Endothelial cell of hepatic sinusoid (primary cell): ENCODE measurements at regions not wholly inside any gene's neighbourhood (a gene's known extent, or its start where the extent isn't known, plus 50 kb on each side); places are given as distances from the start of the nearest gene placed in this dataset.

ENCODE experiments used
- in situ Hi-C: cut with HindIII; loops from 2 replicates; pipeline ENCODE4 v1.10.0; 2017; ENCODE audit warnings: low sequenced_read_pairs

GRCh38 chr12:31785318-31785717 lies 56.5 kb upstream of the AMN1 start:
- in situ Hi-C loops: loop anchor here (5.0 kb wide), 2 partner anchors 67 to 112 kb away; no protein-coding TSS in a partner anchor

GRCh38 chr12:31783996-31784645 lies 55.3 kb upstream of the AMN1 start:
- in situ Hi-C loops: no loop called here

- in situ Hi-C loops: no loop called here
Observed at GRCh38 chr12:31783556-31783955, 54.7 kb upstream of the AMN1 start.

GRCh38 chr12:31781894-31782540 lies 53.2 kb upstream of the AMN1 start:
- in situ Hi-C loops: no loop called here

GRCh38 chr12:31780096-31780495 lies 51.3 kb upstream of the AMN1 start:
- in situ Hi-C loops: no loop called here

- in situ Hi-C loops: no loop called here
Observed at GRCh38 chr12:31778687-31779086, 49.9 kb upstream of the AMN1 start.
